PC-9 (cell line): ENCODE measurements at regions not wholly inside any gene's neighbourhood (a gene's known extent, or its start where the extent isn't known, plus 50 kb on each side); places are given as distances from the start of the nearest gene placed in this dataset.

Experiments
- BruUV-seq: library from RNA; stranded (reverse); fragments of 400-500 nt; replicated peaks from 2 replicates; lab custom pipeline; 2021; lab: Mats Ljungman, UMichigan
- CTCF ChIA-PET: fragments of 300-600 bp; sonication (Branson Sonifier 250); formaldehyde crosslinking; loops from one replicate; lab custom pipeline; 2022; ENCODE audit warnings: antibody characterized with exemption; lab: Charles Lee
- POLR2A ChIA-PET: fragments of 300-600 bp; sonication (Branson Sonifier 250); formaldehyde crosslinking; loops from one replicate; lab custom pipeline; 2022; ENCODE audit warnings: antibody characterized with exemption; ENCODE audit not compliant: unreplicated experiment; lab: Charles Lee
- DNase-seq, 2 experiments: peaks; one replicate each; pipeline versions ENCODE4 v3.0.0 to v3.0.0-alpha.2; 2015 to 2022; ENCODE audit warnings: mixed read lengths in 1 of 2
- H2AFZ ChIP-seq: fragments of 200-600 bp; sonication (generic); 2 replicates; pipeline ENCODE4 v1.8.1; 2017; ENCODE audit warnings: antibody characterized with exemption
- H3F3A ChIP-seq: fragments of 200-600 bp; sonication (generic); 2 replicates; pipeline ENCODE4 v1.8.1; 2017; ENCODE audit warnings: antibody characterized with exemption, mild to moderate bottlenecking, low read depth; ENCODE audit not compliant: insufficient read depth
- H3K27ac ChIP-seq: fragments of 200-600 bp; sonication (generic); 2 replicates; pipeline ENCODE4 v1.6.1; 2016; ENCODE audit warnings: mixed run types
- H3K27me3 ChIP-seq: fragments of 200-600 bp; sonication (generic); 2 replicates; pipeline ENCODE4 v1.6.1; 2016; ENCODE audit warnings: low read depth, mixed run types; ENCODE audit not compliant: insufficient read depth
- H3K36me3 ChIP-seq: fragments of 200-600 bp; sonication (generic); 2 replicates; pipeline ENCODE4 v1.6.1; 2016; ENCODE audit warnings: low read depth, mixed run types
- H3K4me1 ChIP-seq: fragments of 200-600 bp; sonication (generic); replicated peaks from 2 replicates; pipeline ENCODE4 v1.6.1; 2016; ENCODE audit warnings: mixed run types; ENCODE audit not compliant: insufficient read depth
- H3K4me2 ChIP-seq: fragments of 200-600 bp; sonication (generic); 2 replicates; pipeline ENCODE4 v1.6.1; 2017; ENCODE audit warnings: mixed run types
- H3K4me3 ChIP-seq: fragments of 200-600 bp; sonication (generic); 2 replicates; pipeline ENCODE4 v1.6.1; 2016; ENCODE audit warnings: mixed run types
- H3K79me2 ChIP-seq: fragments of 200-600 bp; sonication (generic); 2 replicates; pipeline ENCODE4 v1.6.1; 2017; ENCODE audit warnings: low read depth, mixed run types
- H3K9me2 ChIP-seq: fragments of 200-600 bp; sonication (generic); 2 replicates; pipeline ENCODE4 v1.8.1; 2017; ENCODE audit warnings: mild to moderate bottlenecking; ENCODE audit not compliant: insufficient read depth
- H3K9me3 ChIP-seq: fragments of 200-600 bp; sonication (generic); 2 replicates; pipeline ENCODE4 v1.8.1; 2016; ENCODE audit warnings: low read depth; ENCODE audit not compliant: insufficient read depth
- H4K20me1 ChIP-seq: fragments of 200-600 bp; sonication (generic); 2 replicates; pipeline ENCODE4 v1.8.1; 2017; ENCODE audit not compliant: insufficient read depth
- EZH2 ChIP-seq: fragments of 200-600 bp; sonication (generic); IDR thresholded peaks from 2 replicates; pipeline ENCODE4 v1.8.0; 2017; ENCODE audit warnings: antibody characterized with exemption, low read depth
- intact Hi-C: fragments of 100-400 bp; cut with micrococcal nuclease; formaldehyde crosslinking; loops from one replicate; pipeline ENCODE4 v1.10.0; 2022; ENCODE audit not compliant: unreplicated experiment
- TF ChIP-seq, protein P1 (sequence below): fragments of 200-600 bp; sonication (generic); conservative IDR thresholded peaks from 2 replicates; pipeline ENCODE4 v1.6.1; 2017; ENCODE audit warnings: mixed run types, antibody characterized with exemption, mild to moderate bottlenecking, moderate library complexity

DNA sequence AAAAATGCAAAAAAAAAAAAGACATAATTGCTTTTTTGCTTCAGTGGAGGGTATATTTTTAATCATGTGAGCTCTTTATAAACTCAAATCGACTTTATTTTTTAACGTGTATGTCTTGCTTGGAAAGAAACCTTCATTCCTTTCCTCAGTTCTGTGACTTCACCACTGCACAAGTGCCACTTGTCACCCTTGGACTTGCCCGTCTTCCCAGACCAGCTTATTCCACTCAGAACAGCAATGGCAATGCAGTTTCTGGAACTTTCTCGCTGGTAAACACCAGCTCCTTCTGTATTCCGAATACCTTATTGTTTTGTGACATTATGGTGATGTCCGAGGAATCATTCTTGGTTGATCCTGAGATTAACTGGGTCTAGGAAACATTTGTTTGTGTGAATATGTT, 440.5 kb upstream of the ADAMTS16 start:
- Histone ChIP-seq H3K79me2 (no peaks in the 10 kb centered on the region), H3K9me2 (no peaks in the 10 kb centered on the region), H3K27me3 (peaks cover 26% of the 10 kb centered on the region; the same call in 1 of the 2 replicates), H3K27ac (no peak overlapping the region), H3K4me2 (no peak overlapping the region), H3K9me3 (no peaks in the 10 kb centered on the region), H3K36me3 (no peaks in the 10 kb centered on the region), H3K4me3 (no peak overlapping the region), H3K4me1 (no peaks in the 10 kb centered on the region), H2AFZ (no peak overlapping the region), H3F3A (no peaks in the 10 kb centered on the region), H4K20me1 (0 out of 2 replicates have a peak, but pooled peaks cover 5% of the 10 kb centered on the region)
- no TSS peak for BruUV-seq
- DNase-seq = peak in 1 of 2 experiments; percentile 17
- intact Hi-C loops = loop anchor here (10.0 kb wide), 1 partner anchor 125 kb away; no protein-coding TSS in a partner anchor
- TF ChIP-seq, protein P1, sequence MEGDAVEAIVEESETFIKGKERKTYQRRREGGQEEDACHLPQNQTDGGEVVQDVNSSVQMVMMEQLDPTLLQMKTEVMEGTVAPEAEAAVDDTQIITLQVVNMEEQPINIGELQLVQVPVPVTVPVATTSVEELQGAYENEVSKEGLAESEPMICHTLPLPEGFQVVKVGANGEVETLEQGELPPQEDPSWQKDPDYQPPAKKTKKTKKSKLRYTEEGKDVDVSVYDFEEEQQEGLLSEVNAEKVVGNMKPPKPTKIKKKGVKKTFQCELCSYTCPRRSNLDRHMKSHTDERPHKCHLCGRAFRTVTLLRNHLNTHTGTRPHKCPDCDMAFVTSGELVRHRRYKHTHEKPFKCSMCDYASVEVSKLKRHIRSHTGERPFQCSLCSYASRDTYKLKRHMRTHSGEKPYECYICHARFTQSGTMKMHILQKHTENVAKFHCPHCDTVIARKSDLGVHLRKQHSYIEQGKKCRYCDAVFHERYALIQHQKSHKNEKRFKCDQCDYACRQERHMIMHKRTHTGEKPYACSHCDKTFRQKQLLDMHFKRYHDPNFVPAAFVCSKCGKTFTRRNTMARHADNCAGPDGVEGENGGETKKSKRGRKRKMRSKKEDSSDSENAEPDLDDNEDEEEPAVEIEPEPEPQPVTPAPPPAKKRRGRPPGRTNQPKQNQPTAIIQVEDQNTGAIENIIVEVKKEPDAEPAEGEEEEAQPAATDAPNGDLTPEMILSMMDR = no peak
- TF ChIP-seq EZH2 = no peak
- ChIA-PET CTCF (no interaction called here), POLR2A (no interaction called here)

DNA sequence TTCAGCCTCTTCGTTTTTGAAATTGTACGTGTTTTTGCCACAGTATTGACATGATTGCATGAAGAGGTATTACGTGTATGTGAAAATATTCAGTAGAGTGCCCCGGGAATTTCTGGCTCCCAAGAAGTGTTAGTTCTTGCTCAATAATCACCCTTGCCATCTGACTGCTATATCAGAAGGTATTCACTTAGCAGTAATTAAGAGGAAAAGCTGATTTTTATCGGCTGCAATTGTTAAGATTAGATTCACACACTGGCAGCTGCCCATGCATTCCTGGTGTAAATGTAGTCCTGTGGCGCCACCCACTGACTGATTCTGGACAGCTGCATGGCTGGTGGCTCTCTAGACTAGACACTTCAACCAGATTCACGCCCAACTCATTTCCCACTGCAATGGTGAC, 440.1 kb upstream of the ADAMTS16 start:
- no TSS peak for BruUV-seq
- intact Hi-C loops = no loop called here
- TF ChIP-seq EZH2 = no peak
- TF ChIP-seq, protein P1 = peak; percentile 76
- H3K9me3 ChIP-seq = no peaks in the 10 kb centered on the region
- H3K4me2 ChIP-seq = no peak overlapping the region
- H3K79me2 ChIP-seq = no peaks in the 10 kb centered on the region
- H3K4me1 ChIP-seq = no peaks in the 10 kb centered on the region
- peaks cover 26% of the 10 kb centered on the region; the same call in 1 of the 2 replicates for H3K27me3 ChIP-seq
- H3K4me3 ChIP-seq = no peak overlapping the region
- H3K27ac ChIP-seq = no peak overlapping the region
- H4K20me1 ChIP-seq = 0 out of 2 replicates have a peak, but pooled peaks cover 5% of the 10 kb centered on the region
- peak; percentile 41 to 61 for DNase-seq
- H2AFZ ChIP-seq = no peak overlapping the region
- ChIA-PET POLR2A (no interaction called here), CTCF (no interaction called here)
- no peaks in the 10 kb centered on the region for H3K36me3 ChIP-seq
- no peaks in the 10 kb centered on the region for H3K9me2 ChIP-seq
- no peaks in the 10 kb centered on the region for H3F3A ChIP-seq

DNA sequence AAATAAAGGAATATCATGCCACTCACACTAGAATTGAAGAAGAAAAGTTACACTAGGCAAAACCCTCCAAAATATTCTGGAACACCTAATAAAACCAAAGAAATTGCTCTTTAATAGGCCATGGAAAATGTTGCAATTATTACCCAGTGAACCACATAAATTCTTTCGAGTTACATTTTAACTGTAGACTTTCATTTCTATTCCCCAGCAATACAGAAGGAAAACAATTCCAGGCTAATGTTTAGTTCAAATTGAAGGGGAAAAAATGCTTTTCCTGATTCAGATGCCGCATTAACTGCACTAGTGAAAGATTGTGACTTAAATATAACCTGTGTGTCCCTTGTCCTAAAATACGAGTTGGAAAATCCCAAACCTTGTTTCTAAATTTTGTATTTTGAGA, 439.3 kb upstream of the ADAMTS16 start:
- Histone ChIP-seq H3K4me2 (no peak overlapping the region), H3K4me3 (no peak overlapping the region), H3K9me2 (no peaks in the 10 kb centered on the region), H3K79me2 (no peaks in the 10 kb centered on the region), H3K4me1 (no peaks in the 10 kb centered on the region), H3K36me3 (no peaks in the 10 kb centered on the region), H3K27ac (no peak overlapping the region), H3F3A (no peaks in the 10 kb centered on the region), H2AFZ (no peak overlapping the region), H3K27me3 (peaks cover 26% of the 10 kb centered on the region; the same call in 1 of the 2 replicates), H4K20me1 (0 out of 2 replicates have a peak, but pooled peaks cover 5% of the 10 kb centered on the region), H3K9me3 (no peaks in the 10 kb centered on the region)
- DNase-seq = peak in 1 of 2 experiments; percentile 34
- intact Hi-C loops = no loop called here
- no TSS peak for BruUV-seq
- ChIA-PET POLR2A (interaction anchor here (0.6 kb wide), 1 partner anchor 87 kb away, joined by 8 read pairs; no protein-coding TSS in a partner anchor), CTCF (no interaction called here)
- no peak for TF ChIP-seq EZH2
